ENCODE measurements at regions not wholly inside any gene's neighbourhood (a gene's known extent, or its start where the extent isn't known, plus 50 kb on each side); places are given as distances from the start of the nearest gene placed in this dataset.
"Not testable (repeated sequence)": the region's sequence is repeated elsewhere in the genome, so short reads cannot be mapped to it uniquely, and the experiment has no call there.

DNA sequence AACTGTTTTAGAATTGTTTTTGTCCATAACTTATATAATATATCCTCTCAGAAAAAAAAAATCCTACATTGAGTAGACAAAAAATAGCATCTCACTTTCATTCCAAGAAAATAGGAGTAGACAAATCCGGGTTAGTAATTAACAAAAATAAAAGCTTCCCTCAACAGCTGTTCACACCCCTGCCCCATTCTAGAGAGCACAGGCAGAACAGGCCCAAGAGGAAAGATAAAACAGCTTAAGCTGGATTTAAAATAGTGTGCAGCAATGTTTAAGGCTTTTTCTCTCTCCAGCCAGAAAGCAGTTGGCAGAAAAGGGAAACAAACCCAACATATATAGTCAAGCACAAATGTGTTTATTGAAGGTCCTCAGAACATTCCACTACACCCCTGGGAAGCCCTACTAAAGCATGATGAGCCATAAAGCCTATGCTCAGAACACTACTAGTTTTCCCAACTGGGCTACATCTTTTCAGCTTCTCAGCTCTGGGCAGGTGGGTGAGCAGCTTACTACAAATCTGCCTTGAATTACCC, 189.9 kb downstream of the MTERF1 start:
- DNase-seq = no peak

DNA sequence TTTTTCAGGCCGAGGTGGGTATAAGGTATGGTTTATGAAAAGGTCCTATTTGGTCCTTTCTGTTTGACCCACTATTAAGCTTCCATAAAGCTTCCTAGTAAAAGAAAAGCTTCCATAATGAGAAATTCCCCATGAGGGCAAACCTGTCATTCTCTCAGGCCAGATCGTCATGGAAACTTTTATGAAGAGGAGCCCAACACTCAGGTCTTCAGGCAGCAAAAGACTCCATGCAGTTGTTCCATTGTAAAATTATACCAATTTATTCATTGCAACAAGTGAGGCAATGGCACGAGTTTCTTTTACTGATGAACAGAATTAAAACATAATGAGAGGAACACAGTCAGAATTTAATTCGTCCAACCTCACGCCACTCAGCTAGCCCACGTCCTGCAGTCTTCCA, 188.6 kb downstream of the MTERF1 start:
- DNase-seq = no peak

DNA sequence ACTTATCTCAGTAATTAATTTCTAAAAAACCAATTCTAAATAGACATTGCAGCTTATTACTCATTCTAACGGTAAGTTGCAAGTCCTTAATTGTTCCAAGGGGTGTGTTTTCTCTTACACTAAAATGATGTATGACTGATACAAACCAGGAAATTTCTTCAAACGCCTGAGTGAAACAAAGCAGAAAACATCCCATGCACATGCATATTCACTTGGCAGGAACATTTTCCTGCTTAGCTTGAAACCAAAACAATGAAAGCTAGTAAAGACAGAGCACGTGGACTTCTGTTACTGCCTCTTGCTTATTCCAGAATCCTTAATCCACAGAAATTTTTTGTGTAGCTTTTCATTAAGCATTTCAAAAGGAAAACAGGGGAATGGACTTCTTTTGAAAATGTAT, 187.7 kb downstream of the MTERF1 start:
- DNase-seq = no peak

DNA sequence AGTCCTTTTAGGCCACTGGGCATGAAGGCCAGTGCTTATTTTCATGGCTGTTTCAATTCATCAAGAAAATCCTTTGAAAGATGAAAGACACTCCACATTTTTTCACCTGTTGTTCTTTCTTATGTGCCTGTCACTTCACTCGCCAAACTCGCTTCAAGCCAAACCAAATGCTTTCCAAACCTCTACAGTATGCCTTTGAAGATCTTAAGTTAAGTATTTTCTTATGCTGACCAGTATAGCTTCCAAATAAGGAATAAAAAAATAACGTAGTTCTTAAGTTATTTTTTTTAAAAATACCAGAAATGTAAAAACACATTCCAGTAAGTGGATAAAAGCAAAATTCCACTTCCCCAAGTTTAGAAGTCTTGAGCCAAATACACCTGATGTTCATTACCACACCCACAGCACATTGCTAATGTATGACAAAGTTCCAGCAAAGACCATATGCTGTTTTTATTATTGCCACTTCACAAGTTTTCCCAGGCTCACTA, 186.1 kb downstream of the MTERF1 start:
- DNase-seq = no peak

DNA sequence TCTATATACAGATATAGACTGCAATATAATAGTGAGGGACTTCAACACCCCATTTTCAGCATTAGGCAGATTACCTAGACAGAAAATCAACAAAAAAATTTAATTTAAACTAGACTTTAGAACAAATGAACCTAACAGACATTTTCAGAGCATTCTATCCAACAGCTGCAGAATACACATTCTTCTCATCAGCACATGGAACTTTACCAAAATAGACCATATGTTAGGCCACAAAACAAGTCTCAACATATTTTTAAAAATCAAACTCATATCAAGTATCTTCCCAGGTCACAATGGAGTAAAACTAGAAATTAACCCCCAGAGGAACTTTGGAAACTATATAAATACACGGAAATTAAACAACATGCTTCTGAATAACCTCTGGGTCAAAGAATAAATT, 169.6 kb downstream of the MTERF1 start:
- DNase-seq = no peak

DNA sequence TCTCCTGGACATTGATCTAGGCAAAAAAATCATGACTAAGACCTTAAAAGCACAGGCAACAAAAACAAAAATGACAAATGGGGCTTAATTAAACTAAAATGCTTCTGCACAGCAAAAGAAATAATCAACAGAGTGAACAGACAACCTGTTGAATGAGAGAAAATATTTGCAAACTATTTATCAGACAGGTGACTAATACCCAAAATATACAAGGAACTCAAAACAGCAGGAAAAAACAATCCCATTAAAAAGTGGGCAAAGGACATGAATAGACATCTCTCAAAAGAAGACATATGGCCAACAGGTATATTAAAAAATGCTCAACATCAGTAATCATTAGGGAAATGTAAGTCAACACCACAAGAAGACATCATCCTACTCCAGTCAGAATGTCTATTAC, 166.8 kb downstream of the MTERF1 start:
- DNase-seq = no peak

DNA sequence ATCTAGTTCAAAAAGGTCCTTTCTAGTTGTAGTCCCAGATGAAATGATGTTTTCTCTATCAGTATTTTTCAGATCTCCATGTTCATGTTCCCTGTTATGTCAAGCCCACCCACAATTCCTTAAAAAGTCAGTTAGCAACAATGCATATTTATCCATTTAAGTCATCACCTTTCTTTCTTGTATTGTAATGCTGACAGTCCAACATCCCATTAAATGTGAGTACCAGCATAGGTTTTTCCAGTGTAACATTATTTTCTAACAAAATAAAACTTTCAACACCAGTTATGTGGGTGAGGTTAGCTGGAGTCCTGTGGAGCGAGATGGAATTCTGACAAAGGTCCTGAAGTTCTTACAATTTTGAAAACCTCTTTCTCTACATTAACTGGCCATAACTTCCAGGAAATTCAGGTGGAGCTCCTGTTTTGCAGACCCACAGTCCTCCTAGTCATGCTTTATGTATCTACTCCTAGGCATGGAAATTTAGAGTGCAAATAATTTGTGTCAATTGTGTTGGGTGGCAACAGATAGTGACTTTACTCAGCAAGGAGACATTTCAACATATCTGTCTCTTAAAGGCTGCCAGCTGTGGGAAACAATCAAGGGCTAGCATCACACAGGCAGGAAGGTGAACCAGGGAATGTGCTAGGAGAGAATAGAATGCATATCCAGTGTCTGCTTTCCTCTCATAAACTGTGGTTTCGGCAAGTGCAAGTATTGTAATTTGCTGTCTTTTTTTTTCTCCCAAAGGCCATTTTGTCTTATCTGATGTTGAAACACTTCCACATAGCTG, 162.6 kb downstream of the MTERF1 start:
- no peak for DNase-seq

DNA sequence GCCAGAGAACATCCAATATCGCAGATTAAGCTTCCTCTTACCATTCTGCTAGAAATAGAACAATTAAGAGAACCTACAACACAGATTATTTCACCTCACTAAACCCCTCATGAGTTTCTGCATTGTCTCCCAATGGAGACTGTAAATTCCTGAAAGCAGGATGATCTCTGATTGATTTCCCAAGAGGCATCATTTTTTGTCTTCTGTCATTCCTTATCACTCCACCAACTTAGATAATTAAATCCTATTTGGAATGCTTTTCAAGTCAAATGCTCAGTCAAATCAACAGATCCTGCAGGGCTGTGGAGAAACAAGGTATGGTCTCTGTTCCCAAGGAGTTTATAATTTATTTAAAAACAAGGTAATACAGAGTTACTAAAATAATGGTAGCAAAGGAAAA, 161.5 kb downstream of the MTERF1 start:
- no peak for DNase-seq

DNA sequence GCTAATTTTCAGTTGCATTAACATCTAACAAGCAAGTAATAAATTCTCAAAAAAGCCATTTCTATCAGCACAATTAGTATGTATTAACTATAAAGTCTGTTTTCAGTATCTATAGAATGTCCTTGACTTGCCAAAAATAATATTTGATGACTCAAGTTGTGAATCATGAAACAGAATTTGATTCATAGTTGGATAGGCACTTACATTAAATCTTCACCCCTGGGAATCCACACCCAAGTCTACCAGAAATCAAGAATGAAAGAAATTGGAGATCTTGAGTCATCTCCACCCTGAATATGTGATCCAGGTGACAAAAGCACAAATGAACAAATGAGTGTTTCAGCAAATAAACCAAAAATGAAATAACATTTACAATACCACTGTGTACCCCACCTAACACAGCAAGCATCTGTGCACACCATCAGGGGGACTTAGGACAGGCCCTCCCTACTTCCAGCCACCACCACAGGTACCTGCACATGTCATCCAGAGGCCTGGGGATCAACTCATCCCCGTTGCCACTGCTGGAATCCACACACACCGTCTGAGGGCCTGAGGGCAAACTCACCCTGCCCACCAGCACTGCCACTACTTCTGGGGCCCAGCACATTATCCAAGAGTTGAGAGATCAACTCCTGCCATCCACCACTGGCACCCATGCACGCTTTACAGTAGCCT, 160.1 kb downstream of the MTERF1 start:
- DNase-seq = no peak

DNA sequence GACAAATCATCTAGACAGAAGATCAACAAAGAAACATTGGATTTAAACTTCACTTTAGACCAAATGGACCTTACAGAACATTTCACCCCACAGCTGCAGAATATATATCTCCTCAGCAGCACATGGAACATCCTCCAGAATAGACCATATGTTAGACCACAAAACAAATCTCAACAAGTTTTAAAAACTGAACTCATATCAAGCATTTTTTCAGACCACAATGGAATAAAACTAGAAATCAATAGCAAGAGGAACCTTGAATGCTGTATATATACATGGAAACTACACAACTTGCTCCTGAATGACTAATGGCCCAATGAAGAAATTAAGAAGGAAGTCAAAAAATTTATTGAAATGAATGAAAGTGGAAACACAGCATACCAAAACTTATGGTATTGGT, 157.7 kb downstream of the MTERF1 start:
- no peak for DNase-seq

DNA sequence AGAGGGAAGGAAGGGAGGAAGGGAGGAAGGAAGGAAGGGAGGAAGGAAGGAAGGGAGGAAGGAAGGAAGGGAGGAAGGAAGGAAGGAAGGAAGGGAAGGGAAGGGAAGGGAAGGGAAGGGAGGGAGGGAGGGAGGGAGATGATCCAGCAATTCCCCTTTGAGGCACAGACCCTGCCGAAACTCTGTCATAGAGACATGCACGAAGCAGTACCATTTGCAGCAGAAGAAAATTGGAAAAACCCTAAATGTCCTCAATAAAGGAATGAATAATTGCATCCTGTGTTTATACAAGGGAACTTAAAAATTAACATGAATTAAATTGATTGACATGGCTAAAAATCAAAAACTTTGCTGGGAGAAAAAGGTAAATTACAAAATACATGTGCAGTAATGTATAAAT, 151.5 kb downstream of the MTERF1 start:
- not testable (repeated sequence) for DNase-seq

DNA sequence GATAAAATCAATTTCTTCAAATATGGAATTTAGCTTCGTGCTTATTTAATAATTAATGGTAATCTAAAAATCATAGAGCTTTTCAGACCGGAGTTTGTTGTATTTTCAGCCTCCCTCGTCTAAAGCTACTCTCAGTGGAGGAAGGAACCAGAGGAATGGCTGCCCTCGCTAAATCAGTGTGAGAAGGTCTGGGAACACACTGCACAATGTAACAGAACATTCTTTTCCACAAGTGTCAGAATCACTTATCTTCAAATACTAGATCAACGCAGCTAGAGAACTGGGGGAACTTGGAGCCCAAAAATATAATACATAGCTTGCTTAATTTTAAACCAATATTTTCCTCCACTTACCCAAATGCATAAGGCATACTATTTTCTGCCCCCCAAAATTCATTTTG, 148.5 kb downstream of the MTERF1 start:
- no peak for DNase-seq

DNA sequence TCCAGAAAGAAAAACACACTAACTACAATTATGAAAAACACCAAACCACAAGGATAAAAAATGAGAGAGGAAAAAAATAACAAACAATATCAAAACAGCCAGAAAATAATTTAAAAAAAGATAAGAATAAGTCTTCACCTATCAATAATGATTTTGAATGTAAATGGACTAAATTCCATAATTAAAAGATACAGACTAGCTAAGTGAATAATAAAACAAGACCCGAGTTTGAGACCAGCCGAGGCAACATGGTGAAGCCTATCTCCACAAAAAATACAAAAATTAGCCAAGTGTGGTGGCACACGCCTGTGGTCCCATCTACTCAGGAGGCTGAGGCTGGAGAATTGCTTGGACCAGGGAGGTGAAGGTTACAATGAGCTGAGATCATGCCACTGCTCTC, 131.1 kb downstream of the MTERF1 start:
- DNase-seq = no peak

DNA sequence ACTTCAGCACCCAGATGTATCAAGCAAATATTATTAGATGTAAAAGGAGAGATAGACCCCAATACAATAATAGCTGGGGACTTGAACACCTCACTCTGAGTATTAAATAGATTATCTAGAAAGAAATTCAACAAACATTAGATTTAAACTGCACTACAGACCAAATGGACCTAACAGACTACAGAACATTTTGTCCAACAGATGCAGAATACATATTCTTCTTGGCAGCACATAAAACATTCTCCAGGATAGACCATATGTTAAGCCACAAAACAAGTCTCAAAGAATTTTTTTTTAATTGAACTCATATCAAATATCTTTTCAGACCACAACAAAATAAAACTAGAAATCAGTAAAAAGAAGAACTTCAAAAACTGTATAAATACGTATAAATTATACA, 130.4 kb downstream of the MTERF1 start:
- no peak for DNase-seq

DNA sequence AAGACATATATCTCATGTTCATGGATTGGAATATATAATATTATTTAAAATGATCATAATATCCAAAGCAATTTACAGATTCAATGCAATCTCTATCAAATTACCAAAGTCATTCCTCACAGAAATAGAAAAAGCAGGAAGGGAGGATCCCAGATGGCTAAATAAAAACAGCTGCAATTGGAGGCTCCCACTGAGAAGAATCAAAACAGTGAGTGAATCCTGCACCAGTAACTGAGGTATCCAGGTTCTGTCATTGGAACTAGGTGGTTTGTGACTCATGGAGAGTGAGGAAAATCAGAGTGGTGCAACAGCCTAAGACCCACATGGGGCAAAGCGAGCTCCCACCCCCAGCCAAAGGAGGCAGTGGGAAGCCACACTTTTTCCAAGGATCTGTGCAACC, 128.4 kb downstream of the MTERF1 start:
- DNase-seq = no peak

DNA sequence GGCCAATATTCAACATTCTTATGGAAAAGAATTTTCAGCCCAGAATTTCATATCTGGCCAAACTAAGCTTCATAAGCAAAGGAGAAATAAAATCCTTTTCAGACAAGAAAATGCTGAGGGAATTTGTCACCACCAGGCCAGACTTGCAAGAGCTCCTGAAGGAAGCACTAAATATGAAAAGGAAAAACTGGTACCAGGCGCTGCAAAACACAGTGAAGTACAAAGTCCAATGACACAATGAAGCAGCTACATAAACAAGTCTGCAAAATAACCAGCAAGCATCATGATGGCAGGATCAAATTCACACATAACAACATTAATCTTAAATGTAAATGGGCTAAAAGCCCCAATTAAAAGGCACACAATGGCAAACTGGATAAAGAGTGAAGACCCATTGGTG, 126.2 kb downstream of the MTERF1 start:
- not testable (repeated sequence) for DNase-seq

DNA sequence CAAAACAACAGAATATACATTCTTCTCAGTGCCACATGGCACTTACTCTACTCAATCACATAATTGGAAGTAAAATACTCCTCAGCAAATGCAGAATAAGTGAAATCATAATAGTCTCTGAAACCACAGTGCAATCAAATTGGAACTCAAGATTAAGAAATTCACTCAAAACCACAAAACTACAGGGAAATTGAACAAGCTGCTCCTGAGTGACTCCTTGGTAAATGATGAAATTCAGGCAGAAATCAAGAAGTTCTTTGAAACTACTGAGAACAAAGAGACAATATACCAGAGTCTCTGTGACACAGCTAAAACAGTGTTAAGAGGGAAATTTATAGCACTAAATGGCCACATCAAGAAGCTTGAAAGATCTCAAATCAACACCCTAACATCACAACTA, 125.4 kb downstream of the MTERF1 start:
- DNase-seq = not testable (repeated sequence)

DNA sequence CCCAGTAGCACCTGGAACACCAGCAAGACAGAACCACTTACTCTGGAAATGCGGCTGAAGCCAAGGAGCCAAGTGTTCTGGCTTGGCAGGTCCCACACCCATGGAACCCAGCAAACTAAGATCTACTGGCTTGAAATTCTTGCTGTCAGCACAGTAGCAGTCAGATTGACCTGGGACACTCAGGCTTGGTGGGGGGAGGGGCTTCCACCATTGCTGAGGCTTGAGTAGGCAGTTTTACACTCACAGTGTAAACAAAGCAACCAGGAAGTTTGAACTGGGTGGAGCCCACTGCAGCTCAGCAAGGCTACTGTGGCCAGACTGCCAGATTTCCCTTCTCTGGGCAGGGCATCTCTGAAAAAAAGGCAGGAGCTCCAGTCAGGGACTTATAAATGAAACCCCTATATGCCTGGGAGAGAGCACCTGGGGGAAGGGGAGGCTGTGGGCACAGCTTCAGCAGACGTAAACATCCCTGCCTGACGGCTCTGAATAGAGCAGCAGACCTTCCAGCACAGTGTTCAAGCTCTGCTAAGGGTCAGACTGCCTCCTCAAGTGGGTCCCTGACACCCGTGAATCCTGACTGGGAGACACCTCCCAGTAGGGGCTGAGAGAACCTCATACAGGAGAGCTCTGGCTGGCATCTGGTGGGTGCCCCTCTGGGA, 121.2 kb downstream of the MTERF1 start:
- DNase-seq = no peak

DNA sequence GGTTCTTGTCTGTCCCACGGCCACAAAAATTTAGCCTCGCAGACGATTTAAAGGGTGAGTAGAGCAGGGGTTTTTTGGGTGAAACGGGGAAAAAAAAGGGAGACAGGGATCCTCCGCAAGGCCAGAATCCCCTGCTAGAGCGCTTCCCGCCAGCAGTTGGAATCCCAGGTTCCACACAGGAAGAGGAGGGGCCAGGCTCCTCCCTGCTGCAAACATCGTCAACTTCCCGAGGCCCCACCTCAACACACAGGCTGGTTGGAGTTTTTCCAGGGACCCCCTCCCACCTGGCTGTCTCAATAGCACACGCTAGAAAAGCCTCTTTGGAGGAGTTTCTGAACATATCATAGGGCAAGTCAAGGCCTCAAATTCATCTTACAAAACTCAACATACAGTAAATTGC, 112.7 kb downstream of the MTERF1 start:
- DNase-seq = no peak

DNA sequence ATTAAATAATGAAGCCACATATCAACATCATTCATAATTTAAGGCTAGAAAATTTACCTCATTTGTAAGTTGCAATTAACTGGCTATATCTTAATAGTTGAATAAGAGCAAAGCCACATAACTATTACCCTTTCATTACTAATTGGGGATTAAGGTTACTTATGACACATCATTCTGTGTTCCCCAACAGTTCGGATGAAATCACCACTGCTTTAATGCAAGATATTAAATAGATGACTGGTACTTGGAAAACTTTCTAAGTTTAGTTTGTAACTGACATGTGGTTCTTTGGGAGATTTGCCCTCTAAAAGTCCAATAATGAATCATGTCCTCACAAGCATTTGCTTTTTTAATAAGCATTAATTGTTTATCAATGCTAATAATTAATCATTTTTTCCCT, 109.1 kb downstream of the MTERF1 start:
- no peak for DNase-seq

DNA sequence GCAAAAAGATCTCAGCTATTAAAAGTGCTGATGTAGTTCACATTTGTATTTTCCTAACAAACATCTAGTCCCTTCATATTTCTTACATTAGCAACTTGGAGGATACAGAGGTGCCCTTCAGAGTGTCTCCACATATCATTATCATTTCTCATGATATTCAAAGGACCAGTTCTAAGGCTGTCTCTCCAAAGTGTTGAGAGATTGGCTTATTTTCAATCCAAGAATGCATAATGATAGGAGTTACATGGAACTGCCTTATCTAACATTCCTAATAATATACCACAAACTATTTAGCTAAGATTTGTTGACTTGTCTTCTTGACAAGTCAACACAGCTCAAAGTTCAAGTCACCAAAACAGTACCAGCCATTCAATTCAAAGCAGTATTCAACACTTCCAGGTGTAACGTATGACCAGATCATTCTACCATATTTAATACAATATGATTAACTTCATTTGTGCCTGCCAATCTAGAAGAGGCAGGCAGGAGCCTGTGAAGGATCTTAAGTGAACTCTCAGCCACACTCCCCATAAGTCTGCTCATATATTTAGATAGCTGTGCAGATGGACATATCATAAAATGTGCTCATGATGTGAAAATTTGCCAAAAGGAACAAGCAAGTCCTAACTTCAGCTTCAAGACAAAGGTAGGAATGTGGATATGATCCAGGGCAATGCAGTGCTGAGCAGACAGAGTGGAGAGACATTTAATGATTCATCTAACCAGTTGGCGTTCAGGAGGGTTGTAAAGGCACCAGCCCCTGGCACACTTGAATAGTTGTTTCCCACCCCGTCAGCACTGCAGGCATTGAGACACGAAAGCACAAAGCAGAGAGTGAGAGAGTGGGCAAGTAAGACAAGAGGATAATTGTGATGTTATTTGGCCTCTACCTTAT, 108.3 kb downstream of the MTERF1 start:
- no peak for DNase-seq

DNA sequence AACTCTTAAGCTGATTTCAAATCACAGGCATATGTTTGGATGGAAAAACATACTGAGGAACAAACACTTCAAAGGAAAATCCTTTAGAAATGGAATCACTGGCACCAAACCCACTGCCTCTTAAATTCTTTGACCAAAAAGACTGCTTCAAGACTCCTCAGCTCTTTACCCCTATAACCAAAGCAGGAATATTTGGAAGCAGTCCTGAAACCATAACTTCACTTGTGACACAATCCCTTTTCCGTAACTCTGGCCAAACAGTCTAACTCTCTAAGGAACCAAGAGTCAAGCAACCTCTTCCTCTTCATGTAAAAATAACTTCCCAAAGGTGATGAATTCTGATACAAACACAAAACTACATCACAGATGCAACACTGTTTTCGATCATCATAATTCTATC, 104.3 kb downstream of the MTERF1 start:
- no peak for DNase-seq
